ENCODE measurements at regions not wholly inside any gene's neighbourhood (a gene's known extent, or its start where the extent isn't known, plus 50 kb on each side); places are given as distances from the start of the nearest gene placed in this dataset.

DNA sequence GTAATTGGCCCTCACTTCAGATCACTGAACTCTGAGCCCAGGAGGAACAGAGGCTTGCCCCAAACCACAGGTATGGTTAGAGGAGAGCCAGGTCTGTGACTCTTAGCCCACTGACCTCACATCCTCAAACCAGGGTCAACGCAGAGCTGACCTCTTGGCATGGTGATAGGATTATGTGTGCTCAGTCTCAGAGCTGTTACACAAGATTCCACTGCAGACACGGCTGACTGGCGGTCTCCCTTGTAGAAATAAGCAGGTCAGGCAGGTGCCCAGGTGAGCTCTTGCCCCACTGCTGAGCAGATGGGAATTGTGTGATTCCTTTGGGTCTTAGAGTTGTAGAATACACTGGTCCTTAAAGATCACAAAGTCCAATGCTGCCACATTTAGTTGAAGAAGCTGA lies 66.0 kb upstream of the PITX1 start:
- no peak for TF ChIP-seq MYC (CRISPR knock-in tag; IDR thresholded peaks at IDR 0.05; ENCODE audit: borderline replicate concordance)
- TF ChIP-seq, protein P1, sequence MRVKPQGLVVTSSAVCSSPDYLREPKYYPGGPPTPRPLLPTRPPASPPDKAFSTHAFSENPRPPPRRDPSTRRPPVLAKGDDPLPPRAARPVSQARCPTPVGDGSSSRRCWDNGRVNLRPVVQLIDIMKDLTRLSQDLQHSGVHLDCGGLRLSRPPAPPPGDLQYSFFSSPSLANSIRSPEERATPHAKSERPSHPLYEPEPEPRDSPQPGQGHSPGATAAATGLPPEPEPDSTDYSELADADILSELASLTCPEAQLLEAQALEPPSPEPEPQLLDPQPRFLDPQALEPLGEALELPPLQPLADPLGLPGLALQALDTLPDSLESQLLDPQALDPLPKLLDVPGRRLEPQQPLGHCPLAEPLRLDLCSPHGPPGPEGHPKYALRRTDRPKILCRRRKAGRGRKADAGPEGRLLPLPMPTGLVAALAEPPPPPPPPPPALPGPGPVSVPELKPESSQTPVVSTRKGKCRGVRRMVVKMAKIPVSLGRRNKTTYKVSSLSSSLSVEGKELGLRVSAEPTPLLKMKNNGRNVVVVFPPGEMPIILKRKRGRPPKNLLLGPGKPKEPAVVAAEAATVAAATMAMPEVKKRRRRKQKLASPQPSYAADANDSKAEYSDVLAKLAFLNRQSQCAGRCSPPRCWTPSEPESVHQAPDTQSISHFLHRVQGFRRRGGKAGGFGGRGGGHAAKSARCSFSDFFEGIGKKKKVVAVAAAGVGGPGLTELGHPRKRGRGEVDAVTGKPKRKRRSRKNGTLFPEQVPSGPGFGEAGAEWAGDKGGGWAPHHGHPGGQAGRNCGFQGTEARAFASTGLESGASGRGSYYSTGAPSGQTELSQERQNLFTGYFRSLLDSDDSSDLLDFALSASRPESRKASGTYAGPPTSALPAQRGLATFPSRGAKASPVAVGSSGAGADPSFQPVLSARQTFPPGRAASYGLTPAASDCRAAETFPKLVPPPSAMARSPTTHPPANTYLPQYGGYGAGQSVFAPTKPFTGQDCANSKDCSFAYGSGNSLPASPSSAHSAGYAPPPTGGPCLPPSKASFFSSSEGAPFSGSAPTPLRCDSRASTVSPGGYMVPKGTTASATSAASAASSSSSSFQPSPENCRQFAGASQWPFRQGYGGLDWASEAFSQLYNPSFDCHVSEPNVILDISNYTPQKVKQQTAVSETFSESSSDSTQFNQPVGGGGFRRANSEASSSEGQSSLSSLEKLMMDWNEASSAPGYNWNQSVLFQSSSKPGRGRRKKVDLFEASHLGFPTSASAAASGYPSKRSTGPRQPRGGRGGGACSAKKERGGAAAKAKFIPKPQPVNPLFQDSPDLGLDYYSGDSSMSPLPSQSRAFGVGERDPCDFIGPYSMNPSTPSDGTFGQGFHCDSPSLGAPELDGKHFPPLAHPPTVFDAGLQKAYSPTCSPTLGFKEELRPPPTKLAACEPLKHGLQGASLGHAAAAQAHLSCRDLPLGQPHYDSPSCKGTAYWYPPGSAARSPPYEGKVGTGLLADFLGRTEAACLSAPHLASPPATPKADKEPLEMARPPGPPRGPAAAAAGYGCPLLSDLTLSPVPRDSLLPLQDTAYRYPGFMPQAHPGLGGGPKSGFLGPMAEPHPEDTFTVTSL (CRISPR knock-in tag; IDR thresholded peaks at IDR 0.05; ENCODE audit: borderline replicate concordance) = no peak
- no peak for TF ChIP-seq SIX1 (CRISPR knock-in tag; IDR thresholded peaks at IDR 0.05; ENCODE audit: borderline replicate concordance)
- no peak for TF ChIP-seq POLR2AphosphoS5 (IDR thresholded peaks at IDR 0.05; ENCODE audit: low read depth, low read length)
- TF ChIP-seq TCF7L2 (IDR thresholded peaks at IDR 0.05; ENCODE audit: low read depth, low read length) = no peak
- TF ChIP-seq PHF20 (CRISPR knock-in tag; IDR thresholded peaks at IDR 0.05) = no peak
- no peak for TF ChIP-seq POLR2A (IDR thresholded peaks at IDR 0.05; ENCODE audit: insufficient read depth in 1 of 2, low read depth in 2 of 2, low read length in 2 of 2)
- no peak for TF ChIP-seq KDM5B (CRISPR knock-in tag; IDR thresholded peaks at IDR 0.05; ENCODE audit: borderline replicate concordance)
- TF ChIP-seq CAMTA2 (CRISPR knock-in tag; IDR thresholded peaks at IDR 0.05; ENCODE audit: borderline replicate concordance) = no peak
- TF ChIP-seq, protein P2, sequence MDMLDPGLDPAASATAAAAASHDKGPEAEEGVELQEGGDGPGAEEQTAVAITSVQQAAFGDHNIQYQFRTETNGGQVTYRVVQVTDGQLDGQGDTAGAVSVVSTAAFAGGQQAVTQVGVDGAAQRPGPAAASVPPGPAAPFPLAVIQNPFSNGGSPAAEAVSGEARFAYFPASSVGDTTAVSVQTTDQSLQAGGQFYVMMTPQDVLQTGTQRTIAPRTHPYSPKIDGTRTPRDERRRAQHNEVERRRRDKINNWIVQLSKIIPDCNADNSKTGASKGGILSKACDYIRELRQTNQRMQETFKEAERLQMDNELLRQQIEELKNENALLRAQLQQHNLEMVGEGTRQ (IDR thresholded peaks at IDR 0.05; ENCODE audit: low read depth, low read length) = no peak
- TF ChIP-seq, protein P2 (CRISPR knock-in tag; IDR thresholded peaks at IDR 0.05; ENCODE audit: borderline replicate concordance) = no peak
- no peak for TF ChIP-seq CREB1 (IDR thresholded peaks at IDR 0.05)
- TF ChIP-seq CREB1 (CRISPR knock-in tag; IDR thresholded peaks at IDR 0.05) = no peak

All from HepG2 (cell line).